RWPE1 (cell line): ENCODE measurements at regions not wholly inside any gene's neighbourhood (a gene's known extent, or its start where the extent isn't known, plus 50 kb on each side); places are given as distances from the start of the nearest gene placed in this dataset.

Experiments
- CTCF ChIA-PET: fragments of 350-600 bp; sonication (Branson Sonifier 250); formaldehyde crosslinking; extraction: SDS; loops from one replicate; lab custom pipeline; 2021; lab: Yijun Ruan, JAX
- POLR2A ChIA-PET: fragments of 400-600 bp; formaldehyde crosslinking; extraction: SDS; loops from one replicate; lab custom pipeline; 2020; ENCODE audit warnings: antibody characterized with exemption; ENCODE audit not compliant: low non-redundant PET; lab: Yijun Ruan, JAX
- DNase-seq: peaks from one replicate; pipeline ENCODE4 v3.0.0; 2012; ENCODE audit warnings: low spot score
- H3K27ac ChIP-seq: fragments of 450-650 bp; 2 replicates; pipeline ENCODE4 v1.5.1; 2017
- TF ChIP-seq, protein P1 (sequence below): fragments of 450-650 bp; conservative IDR thresholded peaks from 2 replicates; pipeline ENCODE4 v1.5.1; 2017; ENCODE audit warnings: low read depth, mild to moderate bottlenecking

DNA sequence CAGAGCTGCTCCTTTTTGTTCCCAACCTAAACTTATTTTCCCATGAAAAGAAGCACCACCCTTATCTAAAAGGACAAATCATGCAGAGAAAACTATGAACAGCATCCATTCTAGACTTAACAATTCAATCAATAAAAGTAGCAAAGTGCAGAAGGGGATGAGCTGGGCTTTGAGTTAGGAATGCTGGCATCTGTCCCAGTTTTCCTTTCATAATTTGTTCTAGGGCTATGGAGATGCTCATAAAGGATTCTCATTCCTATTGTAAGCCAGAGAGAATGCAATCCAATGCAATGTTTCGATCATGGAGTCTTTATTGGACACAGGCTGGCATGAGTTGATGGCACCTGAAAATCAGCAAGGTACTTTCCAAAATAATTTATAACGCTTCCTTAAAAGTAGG lies 330.6 kb downstream of the VPS13C start:
- no peak overlapping the region for H3K27ac ChIP-seq
- DNase-seq: no peak
- ChIA-PET POLR2A (no interaction called here), CTCF (no interaction called here)
- TF ChIP-seq, protein P1, sequence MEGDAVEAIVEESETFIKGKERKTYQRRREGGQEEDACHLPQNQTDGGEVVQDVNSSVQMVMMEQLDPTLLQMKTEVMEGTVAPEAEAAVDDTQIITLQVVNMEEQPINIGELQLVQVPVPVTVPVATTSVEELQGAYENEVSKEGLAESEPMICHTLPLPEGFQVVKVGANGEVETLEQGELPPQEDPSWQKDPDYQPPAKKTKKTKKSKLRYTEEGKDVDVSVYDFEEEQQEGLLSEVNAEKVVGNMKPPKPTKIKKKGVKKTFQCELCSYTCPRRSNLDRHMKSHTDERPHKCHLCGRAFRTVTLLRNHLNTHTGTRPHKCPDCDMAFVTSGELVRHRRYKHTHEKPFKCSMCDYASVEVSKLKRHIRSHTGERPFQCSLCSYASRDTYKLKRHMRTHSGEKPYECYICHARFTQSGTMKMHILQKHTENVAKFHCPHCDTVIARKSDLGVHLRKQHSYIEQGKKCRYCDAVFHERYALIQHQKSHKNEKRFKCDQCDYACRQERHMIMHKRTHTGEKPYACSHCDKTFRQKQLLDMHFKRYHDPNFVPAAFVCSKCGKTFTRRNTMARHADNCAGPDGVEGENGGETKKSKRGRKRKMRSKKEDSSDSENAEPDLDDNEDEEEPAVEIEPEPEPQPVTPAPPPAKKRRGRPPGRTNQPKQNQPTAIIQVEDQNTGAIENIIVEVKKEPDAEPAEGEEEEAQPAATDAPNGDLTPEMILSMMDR: no peak

DNA sequence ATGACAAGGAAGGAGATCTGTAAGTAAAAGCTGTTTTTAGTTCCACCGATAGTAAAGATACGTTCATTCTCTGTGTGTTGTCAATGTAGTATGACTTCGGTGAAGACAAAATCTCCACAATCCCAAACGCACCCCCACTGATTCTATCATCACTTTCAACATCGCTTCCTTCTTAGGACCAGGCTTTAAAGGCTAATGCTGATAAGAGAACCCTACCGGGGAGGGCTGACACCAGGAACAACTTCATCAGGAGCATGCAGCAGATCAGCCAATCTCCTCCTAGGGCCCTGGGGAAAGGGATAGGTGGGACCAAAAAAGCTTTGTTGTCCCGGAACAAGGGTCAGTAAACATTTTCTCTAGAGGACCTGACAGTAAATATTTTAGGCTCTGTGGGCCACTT lies 334.1 kb downstream of the VPS13C start:
- TF ChIP-seq, protein P1: no peak
- DNase-seq: no peak
- H3K27ac ChIP-seq: no peak overlapping the region
- ChIA-PET POLR2A (no interaction called here), CTCF (no interaction called here)

DNA sequence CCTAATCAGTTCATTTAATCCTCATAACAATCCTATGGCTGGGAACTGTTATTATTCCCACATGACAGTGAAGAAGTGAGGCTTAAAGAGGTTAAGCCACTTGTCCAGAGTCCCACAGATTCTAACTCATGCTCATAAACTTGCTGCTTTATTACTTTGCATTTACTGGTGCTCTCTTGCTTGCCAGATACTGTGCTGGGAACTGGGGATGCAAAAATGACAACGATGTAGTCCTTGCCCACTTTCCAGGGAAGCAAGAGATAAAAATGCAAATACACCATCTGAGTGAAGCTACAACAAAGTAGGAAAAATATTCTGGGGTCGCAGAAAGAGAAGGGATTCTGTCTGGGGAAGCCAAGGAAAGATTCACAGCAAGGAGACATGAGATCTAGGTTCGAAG lies 335.0 kb downstream of the VPS13C start:
- no peak overlapping the region for H3K27ac ChIP-seq
- CTCF ChIA-PET: no interaction called here
- POLR2A ChIA-PET: no interaction called here
- DNase-seq: no peak
- TF ChIP-seq, protein P1: no peak

DNA sequence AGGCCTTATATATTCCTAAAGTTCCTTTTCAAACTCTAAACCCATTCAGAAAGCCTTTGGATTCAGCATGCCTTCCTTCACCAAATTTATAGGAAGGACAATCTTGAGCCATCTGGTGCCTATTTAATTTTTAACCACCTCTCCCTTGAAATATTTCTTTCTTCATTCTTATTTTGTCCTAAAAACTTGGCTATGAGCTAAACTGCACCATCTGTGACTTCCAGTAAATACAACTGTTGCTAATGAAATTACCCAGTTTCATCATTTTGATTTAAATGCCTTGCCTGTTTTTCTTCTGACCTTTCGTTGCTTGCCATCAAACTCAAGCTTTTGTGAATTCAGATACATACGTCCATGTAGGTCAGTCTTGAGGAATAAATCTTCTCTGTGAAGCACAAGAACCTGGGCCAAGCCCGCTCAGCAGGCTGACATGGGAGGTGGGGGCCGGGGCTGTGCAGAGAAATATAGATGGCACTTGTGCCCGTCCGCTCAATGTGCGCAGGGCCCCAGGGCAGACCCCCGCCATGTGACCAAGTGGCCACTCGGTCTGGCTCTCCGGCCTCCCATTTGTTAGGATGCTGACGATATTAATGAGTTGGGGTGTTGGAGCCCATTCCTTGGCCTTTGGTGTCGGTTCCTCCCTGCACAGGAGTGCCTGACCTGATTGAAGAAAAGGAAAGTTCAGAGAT lies 335.9 kb downstream of the VPS13C start:
- H3K27ac ChIP-seq: no peak overlapping the region
- TF ChIP-seq, protein P1: no peak
- DNase-seq: no peak
- ChIA-PET CTCF (no interaction called here), POLR2A (no interaction called here)

DNA sequence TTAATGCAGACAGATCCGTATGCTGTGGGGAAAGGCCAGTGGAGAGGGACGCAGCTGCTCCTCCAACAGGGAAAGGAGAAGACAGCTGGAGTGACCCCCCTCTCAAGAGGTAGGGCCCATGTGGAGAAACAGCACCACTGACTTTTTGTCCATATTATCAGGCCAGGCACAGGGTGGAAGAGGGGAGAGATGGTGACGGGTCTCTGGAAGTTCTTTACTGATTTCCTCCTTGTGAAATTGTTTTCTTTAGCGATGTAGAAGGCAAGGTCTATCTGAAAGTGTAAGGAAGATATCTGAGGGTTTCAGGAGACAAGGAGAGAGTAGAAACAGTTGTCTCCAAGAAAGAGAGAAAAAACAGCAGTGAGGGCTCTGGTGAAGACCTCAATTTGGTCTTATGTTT lies 338.8 kb downstream of the VPS13C start:
- no peak for DNase-seq
- TF ChIP-seq, protein P1: no peak
- POLR2A ChIA-PET: no interaction called here
- CTCF ChIA-PET: no interaction called here
- H3K27ac ChIP-seq: no peak overlapping the region

DNA sequence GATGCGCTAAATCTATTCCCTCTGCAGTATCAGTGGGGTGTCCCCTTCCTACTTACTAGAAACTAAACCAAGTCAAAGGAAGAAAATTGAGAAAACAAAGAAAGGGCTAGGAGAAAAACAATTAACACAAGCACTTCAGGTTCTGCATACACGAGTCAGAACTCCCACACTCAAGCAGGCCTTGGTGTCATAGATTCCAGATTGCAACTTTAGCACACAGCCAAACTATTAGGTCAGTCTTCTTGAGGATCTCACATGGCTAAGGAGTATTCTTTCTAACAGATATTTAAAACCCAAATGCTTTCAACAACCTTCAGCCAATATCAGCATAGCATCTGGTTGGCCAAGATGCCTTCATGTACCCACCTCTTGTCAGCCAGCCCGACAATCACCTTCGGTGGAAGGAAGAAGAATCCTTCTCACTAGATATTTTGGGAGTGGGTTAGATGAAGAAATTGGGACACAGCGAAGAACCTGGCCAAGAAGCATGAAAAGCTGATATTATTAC lies 340.0 kb downstream of the VPS13C start:
- TF ChIP-seq, protein P1: no peak
- DNase-seq: no peak
- ChIA-PET POLR2A (no interaction called here), CTCF (no interaction called here)
- H3K27ac ChIP-seq: no peak overlapping the region
